ENCODE measurements at regions not wholly inside any gene's neighbourhood (a gene's known extent, or its start where the extent isn't known, plus 50 kb on each side); places are given as distances from the start of the nearest gene placed in this dataset.
"Not testable (repeated sequence)": the region's sequence is repeated elsewhere in the genome, so short reads cannot be mapped to it uniquely, and the experiment has no call there.

- TF ChIP-seq, protein P1, sequence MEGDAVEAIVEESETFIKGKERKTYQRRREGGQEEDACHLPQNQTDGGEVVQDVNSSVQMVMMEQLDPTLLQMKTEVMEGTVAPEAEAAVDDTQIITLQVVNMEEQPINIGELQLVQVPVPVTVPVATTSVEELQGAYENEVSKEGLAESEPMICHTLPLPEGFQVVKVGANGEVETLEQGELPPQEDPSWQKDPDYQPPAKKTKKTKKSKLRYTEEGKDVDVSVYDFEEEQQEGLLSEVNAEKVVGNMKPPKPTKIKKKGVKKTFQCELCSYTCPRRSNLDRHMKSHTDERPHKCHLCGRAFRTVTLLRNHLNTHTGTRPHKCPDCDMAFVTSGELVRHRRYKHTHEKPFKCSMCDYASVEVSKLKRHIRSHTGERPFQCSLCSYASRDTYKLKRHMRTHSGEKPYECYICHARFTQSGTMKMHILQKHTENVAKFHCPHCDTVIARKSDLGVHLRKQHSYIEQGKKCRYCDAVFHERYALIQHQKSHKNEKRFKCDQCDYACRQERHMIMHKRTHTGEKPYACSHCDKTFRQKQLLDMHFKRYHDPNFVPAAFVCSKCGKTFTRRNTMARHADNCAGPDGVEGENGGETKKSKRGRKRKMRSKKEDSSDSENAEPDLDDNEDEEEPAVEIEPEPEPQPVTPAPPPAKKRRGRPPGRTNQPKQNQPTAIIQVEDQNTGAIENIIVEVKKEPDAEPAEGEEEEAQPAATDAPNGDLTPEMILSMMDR (IDR thresholded peaks at IDR 0.05; ENCODE audit: low read depth, low read length): not testable (repeated sequence)
- not testable (repeated sequence) for TF ChIP-seq EZH2phosphoT487 (IDR thresholded peaks at IDR 0.05; ENCODE audit: low read depth)
Measured at GRCh38 chr1:173324352-173324751, 117.2 kb upstream of the TNFSF4 start.
